ENCODE measurements at regions not wholly inside any gene's neighbourhood (a gene's known extent, or its start where the extent isn't known, plus 50 kb on each side); places are given as distances from the start of the nearest gene placed in this dataset.
A peak's percentile ranks its signal among the peaks of the same experiment; 100 is the strongest.
"Not testable (repeated sequence)": the region's sequence is repeated elsewhere in the genome, so short reads cannot be mapped to it uniquely, and the experiment has no call there.

- TF ChIP-seq CTCF (IDR thresholded peaks at IDR 0.05; ENCODE audit: extremely low read depth, insufficient read depth, missing control alignments): no peak
- in situ Hi-C loops (cut with MboI; ENCODE audit: low pct_unique_long_range_greater_than_20kb, low sequenced_read_pairs, unreplicated experiment): no loop called here
Observed at GRCh38 chr1:79496129-79496528, 489.6 kb upstream of the ADGRL4 start.

GRCh38 chr1:79493702-79494101 is 487.2 kb upstream of the ADGRL4 start:
- DNase-seq (ENCODE audit: low spot score); in situ Hi-C loops (cut with MboI; ENCODE audit: low pct_unique_long_range_greater_than_20kb, low sequenced_read_pairs, unreplicated experiment): not testable (repeated sequence)

More at GRCh38 chr1:79496129-79496528, 489.6 kb upstream of the ADGRL4 start:
- no peak for DNase-seq (ENCODE audit: low spot score)

- in situ Hi-C loops (cut with MboI; ENCODE audit: low pct_unique_long_range_greater_than_20kb, low sequenced_read_pairs, unreplicated experiment); DNase-seq (ENCODE audit: low spot score): not testable (repeated sequence)
Observed at GRCh38 chr1:79488572-79489121, 482.1 kb upstream of the ADGRL4 start.

GRCh38 chr1:79478728-79479373 is 472.3 kb upstream of the ADGRL4 start:
- no peak for DNase-seq (ENCODE audit: low spot score)
- in situ Hi-C loops (cut with MboI; ENCODE audit: low pct_unique_long_range_greater_than_20kb, low sequenced_read_pairs, unreplicated experiment): no loop called here
- TF ChIP-seq CTCF (IDR thresholded peaks at IDR 0.05; ENCODE audit: extremely low read depth, insufficient read depth, missing control alignments): no peak

GRCh38 chr1:79478160-79478559 is 471.6 kb upstream of the ADGRL4 start:
- in situ Hi-C loops (cut with MboI; ENCODE audit: low pct_unique_long_range_greater_than_20kb, low sequenced_read_pairs, unreplicated experiment): no loop called here
- DNase-seq (ENCODE audit: low spot score): no peak
- TF ChIP-seq CTCF (IDR thresholded peaks at IDR 0.05; ENCODE audit: extremely low read depth, insufficient read depth, missing control alignments): no peak

- in situ Hi-C loops (cut with MboI; ENCODE audit: low pct_unique_long_range_greater_than_20kb, low sequenced_read_pairs, unreplicated experiment): no loop called here
- peak; percentile 34 for DNase-seq (ENCODE audit: low spot score)
- TF ChIP-seq CTCF (IDR thresholded peaks at IDR 0.05; ENCODE audit: extremely low read depth, insufficient read depth, missing control alignments): no peak
Observed at GRCh38 chr1:79472067-79472656, 465.6 kb upstream of the ADGRL4 start.

- TF ChIP-seq CTCF (IDR thresholded peaks at IDR 0.05; ENCODE audit: extremely low read depth, insufficient read depth, missing control alignments): no peak
- DNase-seq (ENCODE audit: low spot score): no peak
- in situ Hi-C loops (cut with MboI; ENCODE audit: low pct_unique_long_range_greater_than_20kb, low sequenced_read_pairs, unreplicated experiment): no loop called here
Observed at GRCh38 chr1:79469139-79469538, 462.6 kb upstream of the ADGRL4 start.

Measured in GM13977 (cell line).